ENCODE measurements at regions not wholly inside any gene's neighbourhood (a gene's known extent, or its start where the extent isn't known, plus 50 kb on each side); places are given as distances from the start of the nearest gene placed in this dataset.

GRCh38 chr11:22479208-22479607 lies 141.0 kb downstream of the SLC17A6 start:
- TF ChIP-seq CTCF (conservative IDR thresholded peaks at IDR 0.05; ENCODE audit: low read length) (no peak), EZH2phosphoT487 (IDR thresholded peaks at IDR 0.05; ENCODE audit: borderline replicate concordance) (no peak)

Data from Loucy (cell line).